ENCODE measurements at regions not wholly inside any gene's neighbourhood (a gene's known extent, or its start where the extent isn't known, plus 50 kb on each side); places are given as distances from the start of the nearest gene placed in this dataset.
"Not testable (repeated sequence)": the region's sequence is repeated elsewhere in the genome, so short reads cannot be mapped to it uniquely, and the experiment has no call there.

GRCh38 chr3:177658354-177658753, 461.1 kb upstream of the TBL1XR1 start:
- Histone ChIP-seq H3K9me3 (ENCODE audit: low read depth, low read length) (no peaks in the 10 kb centered on the region), H3K36me3 (ENCODE audit: insufficient read depth, low read length) (no peaks in the 10 kb centered on the region), H3K4me2 (ENCODE audit: insufficient read depth, low read length) (no peak overlapping the region), H3K27ac (ENCODE audit: low read depth, low read length) (no peak overlapping the region), H3K4me3 (ENCODE audit: insufficient read depth, low read length) (no peak overlapping the region), H3K27me3 (ENCODE audit: insufficient read depth, low read length) (no peaks in the 10 kb centered on the region), H4K20me1 (ENCODE audit: insufficient read depth, low read length) (no peaks in the 10 kb centered on the region), H3K79me2 (ENCODE audit: insufficient read depth, low read length) (no peaks in the 10 kb centered on the region), H2AFZ (ENCODE audit: low read length) (no peak overlapping the region), H3K4me1 (ENCODE audit: insufficient read depth, low read length) (no peaks in the 10 kb centered on the region)
- no peak for DNase-seq (ENCODE audit: insufficient read length, low spot score, missing footprints)
- no peak for TF ChIP-seq CTCF (IDR thresholded peaks at IDR 0.05; ENCODE audit: extremely low read depth, low read depth, low read length)

- H3K4me1 ChIP-seq (ENCODE audit: insufficient read depth, low read length); H3K36me3 ChIP-seq (ENCODE audit: insufficient read depth, low read length); H3K9me3 ChIP-seq (ENCODE audit: low read depth, low read length); H4K20me1 ChIP-seq (ENCODE audit: insufficient read depth, low read length); H2AFZ ChIP-seq (ENCODE audit: low read length); H3K4me2 ChIP-seq (ENCODE audit: insufficient read depth, low read length); H3K79me2 ChIP-seq (ENCODE audit: insufficient read depth, low read length); H3K4me3 ChIP-seq (ENCODE audit: insufficient read depth, low read length); H3K27me3 ChIP-seq (ENCODE audit: insufficient read depth, low read length); DNase-seq (ENCODE audit: insufficient read length, low spot score, missing footprints); H3K27ac ChIP-seq (ENCODE audit: low read depth, low read length): not testable (repeated sequence)
Measured at GRCh38 chr3:177664380-177665103, 467.3 kb upstream of the TBL1XR1 start.

GRCh38 chr3:177665122-177665808, 468.0 kb upstream of the TBL1XR1 start:
- Histone ChIP-seq H3K4me1 (ENCODE audit: insufficient read depth, low read length) (no peaks in the 10 kb centered on the region), H3K4me3 (ENCODE audit: insufficient read depth, low read length) (no peak overlapping the region), H3K9me3 (ENCODE audit: low read depth, low read length) (no peaks in the 10 kb centered on the region), H3K79me2 (ENCODE audit: insufficient read depth, low read length) (no peaks in the 10 kb centered on the region), H3K27me3 (ENCODE audit: insufficient read depth, low read length) (no peaks in the 10 kb centered on the region), H3K4me2 (ENCODE audit: insufficient read depth, low read length) (no peak overlapping the region), H4K20me1 (ENCODE audit: insufficient read depth, low read length) (no peaks in the 10 kb centered on the region), H3K36me3 (ENCODE audit: insufficient read depth, low read length) (no peaks in the 10 kb centered on the region), H2AFZ (ENCODE audit: low read length) (no peak overlapping the region), H3K27ac (ENCODE audit: low read depth, low read length) (no peak overlapping the region)
- peak; percentile 50 for DNase-seq (ENCODE audit: insufficient read length, low spot score, missing footprints)
- TF ChIP-seq CTCF (IDR thresholded peaks at IDR 0.05; ENCODE audit: extremely low read depth, low read depth, low read length), result no peak

- Histone ChIP-seq H3K9me3 (ENCODE audit: low read depth, low read length) (no peaks in the 10 kb centered on the region), H3K79me2 (ENCODE audit: insufficient read depth, low read length) (no peaks in the 10 kb centered on the region), H3K27ac (ENCODE audit: low read depth, low read length) (peak overlapping the region; percentile 70), H3K36me3 (ENCODE audit: insufficient read depth, low read length) (no peaks in the 10 kb centered on the region), H4K20me1 (ENCODE audit: insufficient read depth, low read length) (no peaks in the 10 kb centered on the region), H3K4me2 (ENCODE audit: insufficient read depth, low read length) (no peak overlapping the region), H3K27me3 (ENCODE audit: insufficient read depth, low read length) (no peaks in the 10 kb centered on the region), H2AFZ (ENCODE audit: low read length) (no peak overlapping the region), H3K4me3 (ENCODE audit: insufficient read depth, low read length) (no peak overlapping the region), H3K4me1 (ENCODE audit: insufficient read depth, low read length) (peaks cover 11% of the 10 kb centered on the region)
- TF ChIP-seq CTCF (IDR thresholded peaks at IDR 0.05; ENCODE audit: extremely low read depth, low read depth, low read length), result no peak
- no peak for DNase-seq (ENCODE audit: insufficient read length, low spot score, missing footprints)
Measured at GRCh38 chr3:177672252-177672911, 475.1 kb upstream of the TBL1XR1 start.

Measured in osteoblast (primary cell).